ENCODE measurements at regions not wholly inside any gene's neighbourhood (a gene's known extent, or its start where the extent isn't known, plus 50 kb on each side); places are given as distances from the start of the nearest gene placed in this dataset.

GRCh38 chr22:48407256-48407955 is 1420.3 kb downstream of the BRD1 start:
- no peaks in the 10 kb centered on the region for H3K27me3 ChIP-seq (ENCODE audit: control insufficient read depth, insufficient read depth, low read length)
- no peak overlapping the region for H3K4me3 ChIP-seq (ENCODE audit: low read depth, low read length)
- no peak for FAIRE-seq
- no peaks in the 10 kb centered on the region for H3K36me3 ChIP-seq (ENCODE audit: control insufficient read depth, insufficient read depth, low read length)
- TF ChIP-seq CTCF (IDR thresholded peaks at IDR 0.05; ENCODE audit: insufficient read depth, low read length, severe bottlenecking): no peak
- DNase-seq (ENCODE audit: low read depth): no peak

- Histone ChIP-seq H3K4me3 (ENCODE audit: low read depth, low read length) (no peak overlapping the region), H3K36me3 (ENCODE audit: control insufficient read depth, insufficient read depth, low read length) (no peaks in the 10 kb centered on the region), H3K27me3 (ENCODE audit: control insufficient read depth, insufficient read depth, low read length) (no peaks in the 10 kb centered on the region)
- no peak for FAIRE-seq
- no peak for TF ChIP-seq CTCF (IDR thresholded peaks at IDR 0.05; ENCODE audit: insufficient read depth, low read length, severe bottlenecking)
- no peak for DNase-seq (ENCODE audit: low read depth)
These were observed 1421.5 kb downstream of the BRD1 start for GRCh38 chr22:48406161-48406560.

- FAIRE-seq (no peak), DNase-seq (ENCODE audit: low read depth) (no peak)
- TF ChIP-seq CTCF (IDR thresholded peaks at IDR 0.05; ENCODE audit: insufficient read depth, low read length, severe bottlenecking): no peak
- no peak overlapping the region for H3K4me3 ChIP-seq (ENCODE audit: low read depth, low read length)
- no peaks in the 10 kb centered on the region for H3K36me3 ChIP-seq (ENCODE audit: control insufficient read depth, insufficient read depth, low read length)
- H3K27me3 ChIP-seq (ENCODE audit: control insufficient read depth, insufficient read depth, low read length): no peaks in the 10 kb centered on the region
These were observed 1421.9 kb downstream of the BRD1 start for GRCh38 chr22:48405741-48406140.

- Histone ChIP-seq H3K36me3 (ENCODE audit: control insufficient read depth, insufficient read depth, low read length) (no peaks in the 10 kb centered on the region), H3K27me3 (ENCODE audit: control insufficient read depth, insufficient read depth, low read length) (no peaks in the 10 kb centered on the region), H3K4me3 (ENCODE audit: low read depth, low read length) (no peak overlapping the region)
- FAIRE-seq: no peak
- no peak for DNase-seq (ENCODE audit: low read depth)
- no peak for TF ChIP-seq CTCF (IDR thresholded peaks at IDR 0.05; ENCODE audit: insufficient read depth, low read length, severe bottlenecking)
These were observed 1422.7 kb downstream of the BRD1 start for GRCh38 chr22:48404801-48405447.

- DNase-seq (ENCODE audit: low read depth) (no peak), FAIRE-seq (no peak)
- no peak for TF ChIP-seq CTCF (IDR thresholded peaks at IDR 0.05; ENCODE audit: insufficient read depth, low read length, severe bottlenecking)
- Histone ChIP-seq H3K27me3 (ENCODE audit: control insufficient read depth, insufficient read depth, low read length) (no peaks in the 10 kb centered on the region), H3K36me3 (ENCODE audit: control insufficient read depth, insufficient read depth, low read length) (no peaks in the 10 kb centered on the region), H3K4me3 (ENCODE audit: low read depth, low read length) (no peak overlapping the region)
These were observed 1423.9 kb downstream of the BRD1 start for GRCh38 chr22:48403521-48404403.

Measured in bronchial epithelial cell (primary cell).